GM18909 (cell line): ENCODE measurements at regions not wholly inside any gene's neighbourhood (a gene's known extent, or its start where the extent isn't known, plus 50 kb on each side); places are given as distances from the start of the nearest gene placed in this dataset.

Experiments used
- ATAC-seq: cut with Tn5 transposase; IDR thresholded peaks from one replicate; pipeline ENCODE4 v1.9.1; 2021; ENCODE audit warnings: mild to moderate bottlenecking; ENCODE audit not compliant: unreplicated experiment, poor library complexity

DNA sequence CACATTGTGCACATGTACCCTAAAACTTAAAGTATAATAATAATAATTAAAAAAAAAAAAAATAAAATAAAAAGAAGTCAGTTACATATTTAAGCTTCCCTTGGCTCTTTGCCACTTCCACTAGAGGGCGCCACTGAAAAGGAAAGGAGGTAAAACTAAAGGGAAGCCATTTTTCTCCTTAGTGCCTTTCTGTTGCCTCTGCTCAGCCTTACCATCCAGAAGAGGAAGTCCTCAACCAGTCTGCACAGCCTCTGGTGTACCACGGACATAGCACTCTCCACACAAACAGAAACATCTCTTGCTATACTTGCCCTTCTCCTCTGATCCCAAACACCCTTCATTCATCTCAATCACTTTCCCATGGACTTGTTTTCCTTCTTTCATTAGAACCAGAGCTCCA lies 169.0 kb upstream of the EEA1 start:
- peak; percentile 44 for ATAC-seq

DNA sequence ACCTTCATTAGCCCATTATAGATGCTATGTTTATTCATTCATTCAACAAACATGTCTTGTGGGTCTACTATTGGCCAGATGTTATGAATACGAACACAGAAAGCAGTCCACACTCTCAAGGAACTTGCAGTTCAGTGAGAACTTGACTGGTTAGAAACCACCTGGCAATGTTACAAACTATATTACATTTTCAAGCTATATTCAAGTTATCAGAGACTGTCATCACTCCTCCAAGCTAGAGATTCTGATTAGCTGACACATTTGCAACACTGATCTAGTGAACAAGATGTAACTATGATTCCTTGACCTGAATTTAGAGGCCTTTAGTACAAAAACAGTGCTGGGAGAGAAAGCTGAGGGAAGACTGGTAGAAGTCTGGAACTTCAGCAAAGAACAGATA lies 170.7 kb upstream of the EEA1 start:
- ATAC-seq, result no peak

DNA sequence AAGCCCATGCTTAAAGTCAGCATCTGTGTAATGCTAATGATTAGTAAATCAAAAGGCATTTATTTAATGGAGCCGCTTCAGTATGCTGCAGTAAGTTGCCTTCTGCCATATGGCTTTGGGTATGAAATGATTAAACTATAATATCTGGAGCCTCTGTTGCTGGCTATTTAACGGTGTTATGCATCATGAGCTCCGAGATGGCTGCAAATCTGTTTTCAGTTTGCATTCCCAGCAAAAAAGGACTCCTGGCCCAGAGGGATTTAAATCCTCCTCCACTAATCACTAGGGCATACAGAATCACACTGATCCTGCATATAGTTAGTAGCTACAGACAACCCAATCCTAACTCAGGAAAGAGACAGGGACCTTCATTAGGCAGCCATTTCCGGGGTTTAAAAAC lies 171.5 kb upstream of the EEA1 start:
- no peak for ATAC-seq

DNA sequence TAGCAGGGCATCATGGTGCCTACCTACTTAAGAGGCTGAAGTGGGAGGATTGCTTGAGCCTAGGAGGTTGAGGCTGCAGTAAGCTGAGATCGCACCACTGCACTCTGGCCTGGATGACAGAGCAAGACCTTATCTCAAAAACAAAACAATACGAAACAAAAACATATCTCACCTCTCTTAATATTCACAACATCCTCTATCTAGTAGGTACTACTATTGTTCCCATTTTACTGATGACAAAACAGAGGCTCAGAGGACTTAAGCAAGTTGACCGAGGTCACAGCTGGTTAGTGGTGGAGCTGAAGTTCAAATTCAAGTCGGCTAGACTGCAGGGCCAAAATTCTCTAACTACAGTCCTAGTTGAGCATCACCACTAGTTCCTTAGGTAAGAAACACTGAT lies 172.3 kb upstream of the EEA1 start:
- ATAC-seq, result no peak

DNA sequence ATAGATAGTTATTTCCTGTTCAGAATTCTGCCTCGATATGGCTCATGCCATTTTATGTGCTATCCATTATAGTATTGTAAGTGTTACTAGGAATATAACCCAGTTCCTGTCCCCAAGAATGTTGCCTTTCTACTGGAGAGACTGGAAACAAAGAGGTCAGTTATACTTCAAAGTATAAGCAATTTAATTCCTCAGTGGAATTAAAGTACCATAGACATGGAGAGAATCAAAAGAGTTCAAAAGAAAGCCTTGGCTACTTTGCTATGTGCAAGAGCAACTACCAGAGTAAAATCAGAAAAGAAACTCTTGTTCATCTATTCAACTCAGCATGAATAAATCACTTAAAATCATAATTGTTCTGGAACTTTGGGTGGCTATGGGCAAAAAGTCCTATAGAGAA lies 173.2 kb upstream of the EEA1 start:
- no peak for ATAC-seq

DNA sequence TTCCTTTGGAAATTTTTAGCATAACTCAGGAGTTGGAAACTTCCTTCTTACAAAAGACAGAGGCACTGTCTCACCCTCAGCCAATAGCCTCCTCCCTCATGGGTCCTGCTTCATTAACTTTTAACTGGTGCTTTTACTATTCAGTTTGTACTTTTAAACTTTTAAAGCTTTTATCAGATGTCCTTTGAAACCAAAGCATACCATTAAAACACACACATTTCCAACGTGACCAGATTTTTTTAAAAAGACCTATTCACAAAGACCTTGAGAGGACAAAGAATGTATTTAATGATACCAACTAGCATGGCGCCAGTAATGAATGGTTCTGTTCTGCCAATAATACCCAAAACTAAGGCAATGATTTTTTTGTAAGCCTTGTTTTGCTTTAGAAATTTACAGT lies 173.6 kb upstream of the EEA1 start:
- no peak for ATAC-seq

DNA sequence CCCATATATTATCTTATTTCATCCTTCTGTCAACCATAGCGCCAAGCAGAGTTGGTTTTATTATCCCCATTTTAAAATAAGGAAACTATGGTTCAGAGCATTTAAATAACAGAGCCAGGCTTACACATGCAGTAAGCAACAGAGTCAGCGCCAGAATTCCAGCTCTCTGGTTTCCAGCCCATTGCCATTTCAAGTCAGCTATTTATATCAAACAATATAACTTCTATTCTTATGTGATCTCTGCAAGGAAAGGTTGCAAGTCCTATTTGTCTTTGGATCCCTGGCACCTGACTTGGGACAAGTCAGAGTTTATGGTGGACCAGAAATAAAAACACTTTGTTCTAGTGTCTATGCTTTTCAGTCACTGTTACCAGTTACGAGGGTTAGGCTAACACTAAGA lies 174.1 kb upstream of the EEA1 start:
- no peak for ATAC-seq

DNA sequence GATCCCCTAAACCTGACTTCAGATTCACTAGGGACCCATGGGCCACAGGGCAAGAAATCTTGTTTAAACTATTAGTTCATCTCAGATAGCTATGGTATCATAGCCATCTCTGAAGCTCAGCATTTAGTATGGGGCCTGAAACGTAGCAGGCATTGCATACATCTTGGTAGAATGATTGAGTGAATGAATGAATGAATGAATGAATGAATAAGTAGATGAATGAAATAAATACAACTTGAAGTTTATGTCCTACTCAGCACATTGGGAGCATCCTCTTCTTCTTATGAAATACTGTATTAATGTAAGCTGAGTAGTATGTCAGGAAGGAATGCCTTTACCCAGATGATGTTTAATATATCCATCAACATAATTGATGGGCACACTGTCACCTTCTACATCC lies 175.4 kb upstream of the EEA1 start:
- ATAC-seq, result no peak

DNA sequence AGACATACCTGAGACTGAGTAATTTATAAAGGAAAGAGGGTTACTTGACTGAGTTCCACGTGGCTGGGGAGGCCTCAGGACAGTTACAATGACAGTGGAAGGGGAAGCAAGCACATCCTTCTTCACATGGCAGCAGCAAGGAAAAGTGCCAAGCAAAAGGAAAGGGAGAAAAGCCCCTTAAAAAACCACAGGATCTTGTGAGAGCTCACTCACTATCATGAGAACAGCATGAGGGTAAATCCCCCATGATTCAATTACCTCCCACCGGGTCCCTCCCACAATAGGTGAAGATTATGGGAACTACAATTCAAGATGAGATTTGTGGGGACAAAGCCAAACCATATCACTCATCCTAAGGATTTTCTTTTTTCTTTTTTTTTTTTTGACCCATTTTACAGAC lies 177.8 kb upstream of the EEA1 start:
- ATAC-seq, result no peak

DNA sequence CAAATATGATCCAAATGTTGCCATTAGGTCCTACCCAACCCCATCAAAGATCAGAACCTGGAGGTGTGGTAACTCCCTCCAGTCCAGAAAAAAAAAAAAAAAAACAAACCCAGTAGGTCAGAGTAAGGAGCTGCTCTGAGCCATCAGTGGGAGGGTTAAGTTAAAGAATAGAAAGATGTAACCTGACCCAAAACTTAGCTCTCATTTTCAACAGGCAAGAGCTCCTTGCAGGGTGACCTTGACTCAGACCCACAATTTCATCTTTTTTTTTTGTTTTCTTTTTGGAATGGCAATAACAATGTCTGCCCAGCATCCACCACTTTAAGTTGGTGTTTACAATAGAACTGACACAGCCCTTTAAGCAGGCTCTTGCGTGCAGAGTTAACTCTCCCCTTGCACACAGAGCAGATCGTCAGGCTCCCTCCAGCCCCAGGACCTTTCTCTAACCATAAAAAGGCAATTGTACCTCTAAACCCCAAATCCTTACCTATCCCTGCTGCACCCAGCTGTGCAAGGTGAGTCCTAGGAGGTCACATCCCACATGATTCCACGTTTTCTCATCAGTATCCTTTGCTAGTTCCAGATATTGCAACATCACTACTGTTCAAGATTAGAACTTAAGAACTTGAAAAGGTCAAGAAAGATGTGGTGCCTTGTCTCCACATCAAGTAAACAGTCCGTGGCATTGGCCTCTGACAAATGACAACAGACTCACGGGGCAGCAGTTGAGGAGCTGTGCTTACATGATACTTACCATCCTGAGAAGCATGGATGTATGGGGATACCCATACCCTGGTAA lies 178.6 kb upstream of the EEA1 start:
- ATAC-seq, result no peak

DNA sequence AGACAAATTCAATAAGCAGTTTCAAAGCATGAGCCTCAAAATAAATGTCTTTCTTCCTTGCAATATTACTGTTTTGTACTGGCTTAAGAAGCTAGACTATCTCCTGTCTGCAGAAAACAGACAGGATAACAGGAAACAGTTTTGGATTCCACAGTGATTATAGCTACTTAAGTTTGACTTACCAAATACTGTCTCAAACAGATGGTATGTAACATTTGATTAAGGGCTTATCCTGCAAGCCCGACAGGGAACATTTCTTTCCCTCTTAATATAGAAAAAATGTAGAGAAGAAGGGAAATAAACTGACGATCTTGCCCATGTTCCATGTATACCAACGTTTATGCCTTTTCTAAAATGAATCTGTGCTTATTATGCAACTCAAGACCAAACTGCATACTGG lies 179.9 kb upstream of the EEA1 start:
- ATAC-seq, result no peak

DNA sequence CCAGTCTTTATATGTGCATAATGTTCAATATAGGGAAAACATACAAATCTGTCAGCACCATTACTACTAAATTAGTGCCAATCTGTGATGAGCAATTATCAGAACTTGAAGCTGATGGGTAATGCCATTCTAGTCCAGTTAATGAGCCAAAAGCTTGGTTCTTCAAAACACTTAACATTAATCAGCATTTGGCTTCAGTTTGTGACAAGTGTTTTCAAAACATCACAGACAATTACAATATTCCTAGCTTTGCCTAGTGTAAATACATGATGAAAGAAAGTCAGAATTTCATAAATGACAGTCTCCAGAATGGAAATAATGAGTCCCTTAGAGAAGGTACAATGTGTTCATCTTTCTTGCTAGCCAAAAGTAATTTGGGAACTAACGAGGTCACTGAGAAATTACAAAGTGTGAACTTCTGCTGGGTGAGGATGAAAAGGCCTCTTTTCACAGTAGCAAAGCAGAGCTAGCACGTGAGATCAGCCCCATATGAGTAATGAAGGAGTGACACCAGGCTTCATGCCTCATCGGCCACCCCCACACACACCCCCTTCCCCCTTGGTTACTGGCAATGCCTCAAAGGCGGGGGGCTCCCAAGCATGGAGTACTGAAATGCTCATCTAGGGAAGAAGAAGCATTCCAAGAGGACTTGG lies 180.6 kb upstream of the EEA1 start:
- no peak for ATAC-seq

DNA sequence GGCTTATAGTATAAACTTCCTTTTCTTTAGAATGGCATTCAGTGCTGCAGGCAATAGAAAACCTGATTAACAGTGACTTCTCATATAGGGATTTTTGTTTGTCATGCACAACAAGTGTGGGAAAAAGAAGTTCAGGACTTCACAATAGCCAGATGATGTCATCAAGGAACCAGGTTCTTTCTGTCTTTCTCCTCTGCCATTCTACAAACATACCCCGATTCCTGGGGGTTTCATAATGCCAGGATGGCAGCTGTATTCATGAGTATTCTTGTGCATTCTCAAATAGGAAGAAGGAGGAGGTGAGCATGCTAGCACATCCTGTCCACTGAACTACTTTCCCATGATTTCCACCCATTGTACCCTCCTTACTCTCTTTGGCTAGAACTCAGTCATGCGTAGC lies 182.7 kb upstream of the EEA1 start:
- no peak for ATAC-seq

DNA sequence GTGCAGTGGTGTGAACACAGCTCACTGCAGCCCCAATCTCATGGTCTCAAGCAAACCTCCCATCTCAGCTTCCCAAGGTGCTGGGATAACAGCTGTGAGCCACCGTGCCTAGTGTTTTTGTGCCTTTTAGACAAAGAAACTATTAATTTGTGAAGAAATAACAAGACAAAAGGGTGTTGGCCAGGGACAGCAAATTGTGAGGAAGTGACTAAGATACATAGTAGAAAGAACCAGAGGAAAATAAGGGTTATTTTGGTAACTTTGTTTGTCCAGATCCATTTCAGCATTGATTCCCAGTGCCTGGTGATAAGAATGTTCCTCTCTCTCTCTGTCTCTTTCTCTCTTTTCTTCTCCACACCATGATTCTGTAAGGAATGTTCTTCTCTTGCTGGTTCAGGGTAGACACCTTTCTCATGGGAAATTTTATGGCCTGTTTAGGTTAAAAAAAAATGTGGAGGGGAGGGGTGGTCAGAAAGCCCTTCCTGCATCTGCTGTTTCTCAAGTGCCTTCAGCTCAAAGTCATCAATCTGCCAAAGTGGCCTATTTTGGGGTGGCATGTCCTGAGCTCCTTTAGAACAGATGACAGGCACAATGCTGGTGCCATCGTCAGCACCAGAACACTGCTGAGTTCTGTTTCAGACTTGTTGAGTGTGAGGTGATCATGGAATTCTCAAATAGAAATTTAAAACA lies 184.4 kb upstream of the EEA1 start:
- ATAC-seq, result no peak

DNA sequence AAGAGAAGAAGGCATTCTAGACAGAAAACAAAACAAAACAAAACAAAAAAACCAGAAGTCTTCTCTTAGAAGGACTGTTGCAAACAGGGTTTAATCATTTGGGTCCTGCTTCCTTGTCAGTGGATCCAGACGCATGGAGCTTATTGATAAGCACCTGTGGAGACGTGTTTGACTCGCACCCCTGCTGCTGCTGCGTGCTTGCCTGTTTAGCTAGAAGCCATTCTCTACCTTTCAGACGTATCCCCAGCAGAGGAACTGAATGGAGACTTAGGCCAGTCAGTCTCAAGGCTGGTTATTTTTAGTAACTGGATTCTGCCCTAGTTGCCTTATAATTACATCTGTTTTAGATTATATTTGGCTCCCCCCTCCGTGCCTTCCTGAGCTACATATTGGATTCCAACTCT lies 186.1 kb upstream of the EEA1 start:
- no peak for ATAC-seq

DNA sequence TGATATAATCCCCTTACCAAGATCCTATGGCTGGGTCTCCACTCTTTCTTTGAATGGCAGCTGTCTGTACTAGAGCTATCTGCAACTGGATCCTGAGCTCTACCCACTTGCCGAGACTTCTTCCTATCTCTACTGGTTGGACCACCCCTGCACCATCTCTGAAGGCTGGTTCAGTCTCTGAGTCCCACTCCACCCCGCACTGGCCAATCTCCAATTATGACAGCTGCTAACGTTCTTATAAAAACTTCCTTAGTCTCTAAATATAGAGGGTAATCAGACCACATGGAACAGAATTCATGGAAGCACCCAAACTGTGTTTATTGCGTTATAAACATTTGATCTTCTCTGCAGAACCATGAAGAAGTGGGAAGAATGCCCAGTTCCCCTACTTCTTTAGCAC lies 186.6 kb upstream of the EEA1 start:
- ATAC-seq, result no peak

DNA sequence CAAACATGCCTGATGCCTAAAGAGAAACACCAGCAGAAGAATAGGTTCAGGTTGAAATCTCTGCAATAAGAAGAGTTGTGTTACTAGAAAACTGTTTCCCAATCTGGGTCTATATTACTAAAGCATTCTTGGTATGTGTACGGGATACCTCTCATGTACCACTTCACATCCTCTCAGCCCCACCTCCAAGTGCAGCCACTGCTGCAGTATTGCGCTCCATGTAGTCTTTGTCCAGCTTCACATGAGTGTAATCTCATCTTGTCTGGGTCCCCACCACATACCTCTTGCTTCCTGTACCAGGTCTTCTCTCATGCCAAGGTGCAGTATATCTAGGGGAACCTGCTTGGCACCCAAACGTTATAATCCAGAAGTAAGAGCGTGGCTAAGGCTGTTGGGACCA lies 187.5 kb upstream of the EEA1 start:
- ATAC-seq, result no peak

DNA sequence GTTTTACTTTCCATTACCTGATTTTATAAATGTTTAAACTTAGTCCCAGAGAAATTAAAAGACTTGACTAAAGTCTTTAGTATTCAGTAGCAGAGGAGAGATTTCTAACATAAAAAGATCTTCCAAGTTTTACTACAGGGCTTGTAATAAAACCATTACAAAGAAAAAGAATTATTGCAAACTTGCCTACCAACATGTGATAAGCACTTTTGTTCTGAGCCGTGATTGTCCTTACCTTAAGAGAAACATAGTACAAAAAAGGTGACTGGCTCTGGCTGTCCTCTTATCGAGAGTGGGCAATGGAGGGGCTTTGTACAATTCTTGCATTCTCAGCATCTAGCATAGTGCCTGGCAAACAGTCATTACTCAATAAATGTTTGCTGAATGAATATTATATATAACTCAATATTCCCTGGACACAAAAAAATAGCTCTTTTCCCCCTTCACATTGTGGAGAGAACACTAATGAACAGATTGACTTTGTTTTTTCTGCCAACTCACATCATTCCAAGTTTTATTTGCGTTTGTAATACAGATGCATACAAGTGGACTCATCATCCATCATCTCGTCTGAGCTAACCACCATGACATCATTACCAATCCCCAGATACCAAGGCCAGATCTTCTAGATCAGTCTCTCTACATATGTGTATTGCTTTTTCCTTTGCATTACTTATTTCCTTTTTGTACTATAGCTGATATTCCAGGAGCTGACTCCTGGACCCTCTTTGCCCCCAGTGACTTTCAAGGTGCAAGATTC lies 192.8 kb upstream of the EEA1 start:
- no peak for ATAC-seq

DNA sequence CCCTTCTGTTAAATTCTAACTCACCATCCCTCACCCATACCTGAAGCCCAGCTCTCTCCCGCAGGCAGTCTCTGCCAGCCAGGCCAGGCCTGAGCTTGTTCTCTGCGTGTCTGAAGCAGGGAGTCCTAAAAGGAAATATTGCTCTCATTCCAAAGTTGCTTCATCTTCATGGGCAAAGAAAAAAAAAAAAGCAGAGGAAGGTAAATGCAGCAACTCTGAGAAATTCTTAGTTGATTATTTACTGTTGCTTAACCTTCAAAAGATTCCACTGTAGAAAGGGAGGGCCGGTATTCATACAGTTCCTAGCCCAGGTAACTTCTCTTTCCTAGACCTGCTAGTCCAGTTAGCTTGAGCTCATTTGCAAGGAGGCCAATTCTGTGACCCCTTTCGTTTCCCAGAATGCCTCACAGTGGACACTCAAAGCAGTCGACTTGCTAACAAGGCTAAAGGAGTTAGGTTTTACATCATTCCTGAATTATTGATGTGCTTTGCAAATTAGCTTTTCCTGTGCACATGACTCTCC lies 193.5 kb upstream of the EEA1 start:
- no peak for ATAC-seq

DNA sequence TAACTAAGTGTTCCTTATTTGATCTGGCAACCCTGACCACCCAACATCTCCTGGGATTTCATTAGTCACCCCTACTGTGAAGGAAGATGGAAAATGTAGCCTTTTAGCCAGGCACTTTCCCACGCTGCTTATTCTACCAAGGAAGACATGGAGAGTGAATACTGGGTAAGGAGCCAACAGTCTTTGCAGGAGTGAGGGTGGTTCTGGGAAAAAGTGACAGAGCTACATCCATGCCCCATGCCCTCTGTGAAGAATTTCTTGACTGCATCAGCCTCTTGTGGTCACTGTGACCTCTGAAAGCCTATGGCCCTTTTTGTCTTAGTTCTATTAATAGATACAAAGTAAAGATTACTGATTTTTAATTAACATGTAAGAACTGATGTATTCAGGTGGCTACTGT lies 196.0 kb upstream of the EEA1 start:
- no peak for ATAC-seq

DNA sequence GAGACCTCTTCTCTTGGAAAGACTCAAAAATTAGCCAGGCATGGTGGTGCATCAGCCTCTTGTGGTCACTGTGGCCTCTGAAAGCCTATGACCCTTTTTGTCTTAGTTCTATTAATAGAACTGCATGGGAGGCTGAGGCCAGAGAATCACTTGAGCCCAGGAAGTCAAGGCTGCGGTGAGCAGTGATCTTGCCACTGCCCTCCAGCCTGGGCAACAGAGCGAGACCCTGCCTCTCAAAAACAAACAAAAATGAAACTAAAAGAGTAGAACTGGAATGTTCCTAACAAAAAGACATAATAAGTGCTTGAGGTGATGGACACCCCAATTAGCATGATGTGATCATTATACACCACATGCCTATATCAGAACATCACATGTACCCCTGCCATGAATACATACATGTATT lies 197.0 kb upstream of the EEA1 start:
- ATAC-seq, result peak; percentile 54
